ENCODE measurements at regions not wholly inside any gene's neighbourhood (a gene's known extent, or its start where the extent isn't known, plus 50 kb on each side); places are given as distances from the start of the nearest gene placed in this dataset.
A peak's percentile ranks its signal among the peaks of the same experiment; 100 is the strongest.
"Not testable (repeated sequence)": the region's sequence is repeated elsewhere in the genome, so short reads cannot be mapped to it uniquely, and the experiment has no call there.

DNA sequence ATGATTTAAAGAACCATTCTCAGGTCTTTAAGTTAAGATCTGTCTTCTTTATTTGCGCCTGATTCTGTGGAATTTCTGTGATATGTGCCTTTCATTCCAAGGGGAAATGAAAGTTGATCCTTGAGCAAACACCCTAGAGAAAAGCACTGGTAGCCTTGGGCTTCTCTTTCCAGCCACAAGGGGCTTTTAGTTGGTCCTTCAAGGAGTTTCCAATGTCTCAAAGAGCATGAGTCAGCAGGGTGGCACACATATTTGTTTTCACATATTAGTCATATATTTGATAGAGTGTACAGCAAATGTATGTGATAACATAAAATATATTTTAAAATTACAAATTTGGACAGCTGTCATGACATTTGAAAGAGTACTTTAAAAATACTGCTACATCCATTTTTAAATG is 339.5 kb downstream of the TXNL1 start:
- DNase-seq (ENCODE audit: low read depth, low spot score) = no peak
- no peak overlapping the region for H3K4me3 ChIP-seq (ENCODE audit: low read length)

GRCh38 chr18:56296381-56296780 is 342.0 kb downstream of the TXNL1 start:
- H3K4me3 ChIP-seq (ENCODE audit: low read length) = no peak overlapping the region
- DNase-seq (ENCODE audit: low read depth, low spot score) = no peak

- no peak overlapping the region for H3K4me3 ChIP-seq (ENCODE audit: low read length)
- DNase-seq (ENCODE audit: low read depth, low spot score) = peak; percentile 5
Observed at GRCh38 chr18:56294484-56295183, 343.8 kb downstream of the TXNL1 start.

GRCh38 chr18:56291294-56291693 is 347.1 kb downstream of the TXNL1 start:
- DNase-seq (ENCODE audit: low read depth, low spot score) = no peak
- no peak overlapping the region for H3K4me3 ChIP-seq (ENCODE audit: low read length)

- no peak overlapping the region for H3K4me3 ChIP-seq (ENCODE audit: low read length)
- no peak for DNase-seq (ENCODE audit: low read depth, low spot score)
Observed at GRCh38 chr18:56289381-56289780, 349.0 kb downstream of the TXNL1 start.

GRCh38 chr18:56286775-56287325 is 351.5 kb downstream of the TXNL1 start:
- H3K4me3 ChIP-seq (ENCODE audit: low read length) = no peak overlapping the region
- no peak for DNase-seq (ENCODE audit: low read depth, low spot score)

DNA sequence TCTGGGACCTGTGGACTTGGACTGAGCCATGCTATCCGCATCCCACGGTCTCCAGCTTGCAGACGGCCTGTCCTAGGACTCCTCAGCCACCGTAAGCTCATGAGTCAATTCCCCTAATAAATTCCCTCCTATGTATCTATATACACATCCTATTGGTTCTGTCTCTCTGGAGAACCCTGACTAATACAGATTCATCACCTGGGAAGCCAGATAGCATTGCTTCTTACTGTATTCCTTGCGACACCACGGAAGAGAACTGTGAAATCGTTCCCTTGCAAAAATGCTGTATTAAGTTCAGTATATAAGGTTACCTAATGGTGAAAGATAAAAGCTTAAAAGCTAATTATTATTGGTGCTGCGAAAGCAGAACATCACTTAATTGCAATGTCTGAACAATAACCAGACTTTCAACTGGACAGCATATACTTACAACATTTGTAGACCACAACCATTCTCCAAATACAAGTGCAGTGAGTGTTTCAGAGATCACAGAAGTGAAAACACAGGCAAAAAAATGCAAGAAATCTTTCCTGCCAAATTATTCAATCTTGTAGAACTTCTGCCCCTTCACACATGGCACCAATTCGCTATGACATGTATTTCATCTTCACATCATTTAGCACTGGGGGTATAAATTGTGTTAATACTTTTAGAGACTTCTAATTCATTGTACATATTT is 352.9 kb downstream of the TXNL1 start:
- DNase-seq (ENCODE audit: low read depth, low spot score) = no peak
- H3K4me3 ChIP-seq (ENCODE audit: low read length) = no peak overlapping the region

DNA sequence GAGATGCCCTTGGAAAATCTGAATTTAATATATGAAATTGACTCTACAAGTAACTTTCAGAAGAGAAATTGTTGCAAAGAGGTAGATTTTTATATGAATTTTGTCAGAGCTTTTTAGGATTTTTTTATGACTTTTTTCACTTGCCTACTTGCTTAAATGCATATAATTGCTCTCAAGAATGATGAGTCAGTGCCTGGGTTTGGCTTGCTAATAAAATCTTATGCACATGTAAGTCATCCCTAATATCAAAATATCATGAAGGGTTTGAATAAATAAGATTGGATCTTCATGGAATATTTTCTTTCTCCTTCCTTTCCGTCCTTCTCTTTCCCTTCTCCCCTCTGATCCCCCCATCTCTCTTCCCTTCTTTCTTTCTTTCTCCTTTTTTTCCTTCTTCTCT is 354.1 kb downstream of the TXNL1 start:
- H3K4me3 ChIP-seq (ENCODE audit: low read length) = no peak overlapping the region
- DNase-seq (ENCODE audit: low read depth, low spot score) = no peak

- DNase-seq (ENCODE audit: low read depth, low spot score) = no peak
Observed at GRCh38 chr18:56283316-56283715, 355.1 kb downstream of the TXNL1 start.

GRCh38 chr18:56282234-56283104 is 355.9 kb downstream of the TXNL1 start:
- no peak for DNase-seq (ENCODE audit: low read depth, low spot score)
- H3K4me3 ChIP-seq (ENCODE audit: low read length) = no peak overlapping the region

More at GRCh38 chr18:56283316-56283715, 355.1 kb downstream of the TXNL1 start:
- no peak overlapping the region for H3K4me3 ChIP-seq (ENCODE audit: low read length)

DNA sequence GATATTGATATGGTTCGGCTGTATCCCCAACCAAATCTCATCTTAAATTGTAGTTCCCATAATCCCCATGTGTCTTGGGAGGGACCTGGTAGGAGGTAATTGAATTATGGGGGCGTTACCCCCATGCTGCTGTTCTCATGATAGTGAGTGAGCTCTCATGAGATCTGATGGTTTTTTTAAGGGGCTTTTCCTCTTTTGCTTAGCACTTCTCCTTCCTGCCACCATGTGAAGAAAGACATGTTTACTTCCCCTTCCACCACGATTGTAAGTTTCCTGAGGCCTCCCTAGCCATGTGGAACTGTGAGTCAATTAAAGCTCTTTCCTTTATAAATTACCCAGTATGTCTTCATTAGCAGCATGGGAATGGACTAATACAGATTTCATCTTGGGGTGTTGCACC is 358.6 kb downstream of the TXNL1 start:
- not testable (repeated sequence) for H3K4me3 ChIP-seq (ENCODE audit: low read length); DNase-seq (ENCODE audit: low read depth, low spot score)

- H3K4me3 ChIP-seq (ENCODE audit: low read length) = no peak overlapping the region
Observed at GRCh38 chr18:56278421-56279003, 359.9 kb downstream of the TXNL1 start.

DNA sequence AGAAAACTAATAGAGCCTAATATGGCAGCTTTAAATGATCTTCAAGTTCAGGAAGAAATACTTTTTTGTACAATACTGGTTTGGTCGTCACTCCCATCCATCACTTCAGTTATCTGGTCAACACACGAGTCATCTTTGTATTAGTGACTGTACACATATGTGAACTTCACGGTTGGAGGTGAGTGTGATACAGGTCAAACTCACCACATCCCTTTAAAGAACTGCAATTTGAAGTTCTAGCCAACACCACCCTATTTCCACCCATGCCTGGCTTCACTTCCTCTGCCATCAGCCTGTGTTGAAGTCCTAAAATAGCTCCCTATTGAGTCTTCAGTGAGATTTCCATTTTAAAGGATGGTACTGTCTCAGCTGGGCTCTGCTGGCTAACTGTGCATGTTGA is 361.9 kb downstream of the TXNL1 start:
- H3K4me3 ChIP-seq (ENCODE audit: low read length) = no peak overlapping the region
- no peak for DNase-seq (ENCODE audit: low read depth, low spot score)

More at GRCh38 chr18:56278421-56279003, 359.9 kb downstream of the TXNL1 start:
- no peak for DNase-seq (ENCODE audit: low read depth, low spot score)

GRCh38 chr18:56273541-56274219 is 364.7 kb downstream of the TXNL1 start:
- DNase-seq (ENCODE audit: low read depth, low spot score) = no peak

GRCh38 chr18:56270671-56271250 is 367.6 kb downstream of the TXNL1 start:
- no peak for DNase-seq (ENCODE audit: low read depth, low spot score)
- H3K4me3 ChIP-seq (ENCODE audit: low read length) = no peak overlapping the region

More at GRCh38 chr18:56273541-56274219, 364.7 kb downstream of the TXNL1 start:
- no peak overlapping the region for H3K4me3 ChIP-seq (ENCODE audit: low read length)

GRCh38 chr18:56269958-56270357 is 368.4 kb downstream of the TXNL1 start:
- H3K4me3 ChIP-seq (ENCODE audit: low read length) = no peak overlapping the region

GRCh38 chr18:56268952-56269351 is 369.4 kb downstream of the TXNL1 start:
- DNase-seq (ENCODE audit: low read depth, low spot score) = no peak
- no peak overlapping the region for H3K4me3 ChIP-seq (ENCODE audit: low read length)

More at GRCh38 chr18:56269958-56270357, 368.4 kb downstream of the TXNL1 start:
- no peak for DNase-seq (ENCODE audit: low read depth, low spot score)

DNA sequence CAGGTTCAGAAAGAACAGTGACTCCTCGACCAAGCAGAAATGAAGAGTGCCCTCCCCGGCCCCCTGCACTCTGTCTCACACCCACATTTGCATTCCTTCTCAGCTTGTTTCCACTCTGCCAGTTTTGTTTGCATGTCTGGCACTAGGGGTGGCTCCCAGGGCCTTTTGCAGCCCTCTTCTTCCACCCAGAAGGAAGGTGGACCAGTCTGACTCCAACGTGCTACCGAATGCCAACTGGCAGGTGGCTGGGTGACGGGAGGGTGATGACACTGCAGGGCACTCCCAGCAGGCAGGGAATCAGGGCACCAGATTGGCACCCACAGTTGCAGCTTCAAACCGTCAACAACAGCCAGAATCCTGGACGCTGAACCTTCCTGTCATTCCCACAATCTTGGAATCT is 371.1 kb downstream of the TXNL1 start:
- no peak overlapping the region for H3K4me3 ChIP-seq (ENCODE audit: low read length)
- DNase-seq (ENCODE audit: low read depth, low spot score) = no peak

All from Jurkat, Clone E6-1 (cell line).